Activated CD4-positive, CD25-positive, alpha-beta regulatory T cell treated with anti-CD3 and anti-CD28 coated beads, Interleukin-2, amount 50 U/mL, for 24 hours (primary cell): ENCODE measurements at regions not wholly inside any gene's neighbourhood (a gene's known extent, or its start where the extent isn't known, plus 50 kb on each side); places are given as distances from the start of the nearest gene placed in this dataset.

Experiments used
- ATAC-seq, 2 donors: fragments of 150-1000 bp; cut with Tn5 transposase; one replicate each; pipeline ENCODE4 v1.10.0; 2021; ENCODE audit warnings: mild to moderate bottlenecking in 1 of 2, moderate library complexity in 1 of 2

DNA sequence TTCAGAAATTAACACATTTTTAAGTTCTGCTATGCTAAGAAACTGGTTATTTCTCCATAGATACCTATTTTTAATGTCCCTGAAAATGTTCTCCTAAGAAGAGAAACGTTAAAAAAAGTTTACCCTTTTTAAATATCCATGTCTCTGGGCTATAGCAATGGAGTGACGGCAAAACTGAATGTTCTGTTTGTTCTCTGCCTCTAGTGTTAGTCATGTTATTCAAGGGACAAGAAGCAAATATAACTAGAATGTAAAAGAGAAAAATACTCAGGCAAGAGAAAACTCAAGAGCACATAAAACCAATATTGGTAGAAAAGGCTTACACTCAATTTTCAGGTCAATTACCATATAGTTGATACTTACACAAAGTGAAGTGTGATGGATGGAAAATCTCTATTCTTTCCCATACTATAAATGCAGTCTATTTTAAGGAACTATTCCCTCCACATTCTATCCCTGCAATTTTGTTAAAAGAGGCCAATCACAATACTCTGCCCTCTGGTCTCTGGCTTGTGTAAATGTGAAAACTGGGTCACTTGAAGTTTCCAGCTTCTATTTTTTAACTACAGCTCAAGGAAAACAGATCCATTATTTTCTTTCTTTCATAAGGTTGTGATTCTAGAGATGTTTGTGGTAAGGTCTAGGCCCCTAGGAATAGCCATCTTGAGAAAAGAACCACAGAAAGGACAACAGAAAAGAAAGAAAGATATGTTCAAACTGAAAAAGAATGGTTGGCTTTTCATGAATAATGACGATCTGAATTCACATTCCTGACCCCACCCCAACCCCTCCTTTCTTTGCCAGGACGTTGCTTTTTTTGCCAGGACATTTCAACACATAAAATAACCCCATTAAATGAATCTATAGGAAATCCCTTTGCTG is 200.3 kb upstream of the FAM83B start:
- no peak for ATAC-seq

DNA sequence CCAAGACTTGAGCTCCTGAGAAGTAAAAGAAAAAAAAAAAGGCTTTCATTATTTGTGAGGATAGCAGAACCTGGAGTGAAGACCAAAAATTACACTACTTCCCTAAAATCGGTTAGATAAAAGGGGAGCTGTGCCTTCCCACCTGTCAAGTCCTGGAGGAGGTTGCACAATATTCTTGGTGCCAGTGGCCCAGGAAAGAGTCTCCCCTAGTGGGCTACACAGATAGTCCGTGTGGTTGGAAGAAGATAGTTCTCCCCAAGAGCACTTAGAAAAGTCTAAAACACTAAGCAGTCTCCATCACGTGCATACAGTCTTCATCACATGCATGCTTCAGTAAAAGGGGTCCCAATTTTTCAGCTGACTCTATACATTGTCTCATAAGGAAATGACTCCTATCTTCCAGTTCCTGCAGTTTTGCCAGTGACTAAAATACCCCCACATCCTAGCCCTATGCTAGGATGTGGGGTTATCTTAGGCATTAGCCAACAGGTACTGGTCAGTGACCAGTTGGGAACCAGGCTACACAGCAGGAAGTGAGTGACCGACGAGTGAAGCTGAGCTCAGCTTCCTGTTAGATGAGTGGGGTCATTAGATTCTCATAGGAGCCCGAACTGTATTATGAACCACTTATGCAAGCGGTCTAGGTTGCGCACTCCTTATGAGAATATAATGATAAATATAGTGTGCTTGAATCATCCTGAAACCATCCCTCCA is 199.5 kb upstream of the FAM83B start:
- ATAC-seq, result no peak

DNA sequence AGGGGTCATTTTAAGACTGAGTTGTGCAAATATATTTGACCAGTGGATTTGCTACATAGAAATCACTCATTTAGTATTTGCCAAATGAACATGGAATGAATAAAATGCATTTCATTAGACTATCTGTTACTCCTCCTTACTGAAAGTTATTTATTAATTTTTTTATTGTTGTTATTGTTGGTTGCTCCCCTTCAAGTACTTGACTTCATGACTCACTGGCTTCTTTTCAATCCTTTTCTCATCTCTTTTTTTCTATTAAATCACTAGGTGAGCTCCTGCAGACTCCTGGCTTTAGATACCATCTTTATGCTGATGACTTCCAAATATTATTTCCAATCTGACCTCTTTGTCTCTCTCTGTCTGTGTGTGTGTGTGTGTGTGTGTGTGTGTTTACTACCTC is 192.2 kb upstream of the FAM83B start:
- no peak for ATAC-seq

DNA sequence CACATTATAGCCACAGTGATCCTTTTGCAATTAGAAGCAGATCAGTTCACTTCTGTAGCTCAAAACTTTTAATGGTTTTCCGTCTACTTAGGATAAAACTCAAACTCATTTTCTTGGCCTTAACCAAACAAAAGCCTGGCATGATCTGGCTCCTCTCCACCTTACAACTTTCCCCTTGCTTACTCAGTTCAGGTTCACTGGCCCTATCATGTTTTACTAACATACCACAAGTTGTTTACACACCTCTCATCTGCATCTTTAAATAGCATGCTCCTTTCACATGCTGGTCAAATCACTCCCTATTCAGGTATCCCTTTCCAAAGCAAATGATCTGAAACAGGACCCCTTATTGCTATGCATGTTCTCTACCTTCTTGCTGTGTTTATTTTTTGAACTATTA is 191.4 kb upstream of the FAM83B start:
- ATAC-seq, result no peak

DNA sequence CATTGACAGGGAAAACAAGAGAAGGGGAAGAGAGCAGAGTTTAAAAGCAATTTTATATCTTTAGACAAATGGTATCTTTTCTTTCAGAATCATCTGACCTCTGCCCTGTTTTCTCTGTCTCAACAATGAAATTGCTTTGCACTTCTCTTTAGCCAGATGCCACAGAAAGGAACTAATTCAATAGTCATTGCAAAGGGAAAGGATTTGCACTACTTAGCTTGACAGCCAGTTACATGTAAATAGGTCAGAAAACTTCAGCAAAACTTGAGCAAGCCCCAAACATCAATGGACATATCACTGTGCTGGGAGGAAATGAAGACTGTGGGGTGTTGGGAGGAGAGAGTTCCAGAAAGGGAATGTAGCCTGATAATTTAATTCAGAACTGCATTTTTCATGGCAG is 181.3 kb upstream of the FAM83B start:
- no peak for ATAC-seq

DNA sequence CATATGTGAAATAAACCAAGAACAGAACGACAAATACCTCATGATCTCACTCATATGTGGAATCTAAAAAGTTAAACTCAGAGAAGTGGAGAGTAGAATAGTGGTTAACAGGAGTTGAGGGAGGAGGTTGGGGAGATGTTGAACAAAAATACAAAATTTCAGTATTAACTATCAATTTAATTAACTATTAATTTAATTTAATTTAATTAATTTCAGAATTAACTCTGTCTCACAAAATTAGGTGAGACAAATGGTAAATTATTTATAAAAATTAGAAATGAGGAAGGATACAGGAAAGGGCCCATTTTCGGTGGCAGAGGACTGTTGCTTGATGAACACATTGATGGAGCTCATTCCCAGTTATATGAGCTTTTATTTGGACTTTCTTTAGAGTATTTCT is 166.0 kb upstream of the FAM83B start:
- no peak for ATAC-seq

DNA sequence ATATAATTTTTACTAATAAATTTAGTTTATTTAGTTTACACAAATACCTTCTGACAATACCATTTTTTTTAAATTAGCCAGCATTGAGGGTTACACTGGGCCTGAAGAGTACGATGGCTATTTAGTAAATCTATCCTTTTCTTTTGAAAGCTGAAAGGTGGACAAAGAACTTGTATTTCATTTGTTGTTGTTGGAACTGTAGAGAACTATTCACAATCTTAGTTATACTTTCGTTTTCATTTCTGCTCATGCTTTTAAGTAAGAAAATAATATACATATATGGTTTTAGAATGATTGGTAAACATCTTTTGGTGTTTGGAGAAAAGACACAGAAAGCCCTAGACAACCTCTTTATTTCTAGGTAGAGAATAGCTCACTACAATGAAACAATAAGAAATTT is 165.3 kb upstream of the FAM83B start:
- no peak for ATAC-seq

DNA sequence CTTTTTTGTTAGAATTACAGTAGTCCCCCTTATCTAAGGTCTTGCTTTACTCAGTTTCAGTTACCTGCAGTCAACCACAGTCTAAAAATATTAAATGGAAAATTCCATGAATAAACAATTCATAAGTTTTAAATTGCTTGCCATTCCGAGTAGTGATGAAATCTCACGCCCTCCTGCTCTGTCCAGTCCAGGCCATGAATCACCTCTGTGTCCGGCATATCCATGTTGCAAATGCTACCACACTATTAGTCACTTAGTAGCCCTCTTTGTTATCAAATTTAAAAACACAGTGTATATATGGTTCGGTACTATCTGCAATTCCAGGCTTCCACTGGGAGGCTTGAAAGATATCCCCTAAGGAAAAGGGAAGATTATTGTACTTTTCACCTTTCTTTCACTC is 164.6 kb upstream of the FAM83B start:
- ATAC-seq, result no peak

DNA sequence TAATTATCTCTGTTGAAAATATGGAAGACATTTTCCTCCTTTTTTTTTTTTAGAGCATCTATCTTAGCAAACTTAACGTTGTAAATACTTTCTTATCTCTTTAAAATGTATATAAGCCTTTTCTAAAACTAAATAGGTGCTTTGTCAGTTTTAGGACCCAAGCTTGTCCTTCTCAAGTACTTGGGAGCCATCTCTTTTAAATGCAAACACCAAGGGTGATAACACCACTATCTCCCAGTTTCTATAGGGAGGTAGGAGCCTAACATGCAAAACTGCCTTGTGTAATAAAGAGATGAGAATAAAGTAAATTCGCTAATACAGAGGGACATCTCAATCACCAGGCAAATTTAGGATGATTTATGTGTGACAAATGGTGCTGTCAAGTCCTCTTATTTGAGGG is 157.0 kb upstream of the FAM83B start:
- no peak for ATAC-seq

DNA sequence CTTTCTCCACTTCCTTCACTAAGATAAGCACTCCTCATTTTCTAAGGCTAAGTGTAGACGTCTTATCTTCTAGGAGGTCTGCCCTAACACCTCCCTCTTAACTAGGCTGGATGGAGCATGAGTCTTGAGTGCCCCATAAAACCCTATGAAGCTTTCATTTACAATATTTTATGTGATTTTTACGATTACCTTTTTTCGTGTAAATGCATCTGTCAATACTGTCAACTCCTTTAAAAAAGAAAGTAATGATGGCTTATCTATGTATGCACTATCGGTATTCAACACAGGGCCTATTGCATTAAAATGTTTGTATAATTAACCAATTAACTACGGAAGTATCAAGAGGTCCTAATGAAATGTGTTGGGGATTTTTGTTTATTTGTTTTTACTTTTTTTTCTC is 156.0 kb upstream of the FAM83B start:
- ATAC-seq, result no peak

DNA sequence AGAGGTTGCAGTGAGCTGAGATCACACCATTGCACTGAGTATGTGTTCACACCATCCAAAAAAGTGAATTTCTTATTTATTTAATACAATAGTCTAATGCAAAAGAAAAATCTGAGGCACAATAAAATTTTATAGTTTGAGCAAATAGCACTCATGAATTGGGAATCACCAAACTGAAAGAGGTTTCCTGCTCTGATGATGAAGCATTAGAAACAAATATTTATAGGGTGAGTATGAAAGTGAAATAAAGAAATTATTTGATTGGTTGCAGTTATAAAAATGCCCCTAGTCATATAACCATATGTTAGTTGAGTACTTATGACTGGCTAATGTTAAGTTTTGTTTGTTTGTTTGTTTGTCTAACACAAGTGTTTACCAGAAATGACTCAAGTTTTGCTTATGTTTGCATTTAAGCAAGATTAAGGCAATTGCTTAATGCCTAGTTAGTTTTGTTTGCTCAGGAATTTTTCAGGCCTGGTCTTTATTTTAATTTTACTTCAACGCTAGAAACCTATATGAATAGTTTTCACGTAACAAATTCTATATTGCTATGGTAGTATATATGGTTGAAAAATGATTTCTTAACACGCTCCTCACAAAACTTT is 151.5 kb upstream of the FAM83B start:
- no peak for ATAC-seq

DNA sequence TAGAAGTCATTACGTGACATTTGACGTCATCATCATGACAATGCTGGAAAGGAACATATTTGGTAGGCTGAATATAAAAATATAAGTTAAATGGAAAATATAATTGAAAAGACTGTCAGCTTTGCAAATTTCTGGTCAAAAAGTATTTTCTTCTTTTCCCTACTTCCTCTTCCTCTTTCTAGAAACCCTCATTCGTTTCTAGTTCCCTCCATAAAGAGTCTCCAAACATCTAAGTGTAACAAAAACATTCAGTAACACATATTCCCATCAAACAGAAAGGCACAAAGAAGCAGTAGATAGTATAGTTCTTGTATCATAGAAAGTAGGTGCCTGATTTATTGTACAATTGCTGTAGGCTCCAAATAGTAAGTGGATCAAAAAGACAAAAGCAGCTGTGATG is 150.8 kb upstream of the FAM83B start:
- ATAC-seq, result no peak

DNA sequence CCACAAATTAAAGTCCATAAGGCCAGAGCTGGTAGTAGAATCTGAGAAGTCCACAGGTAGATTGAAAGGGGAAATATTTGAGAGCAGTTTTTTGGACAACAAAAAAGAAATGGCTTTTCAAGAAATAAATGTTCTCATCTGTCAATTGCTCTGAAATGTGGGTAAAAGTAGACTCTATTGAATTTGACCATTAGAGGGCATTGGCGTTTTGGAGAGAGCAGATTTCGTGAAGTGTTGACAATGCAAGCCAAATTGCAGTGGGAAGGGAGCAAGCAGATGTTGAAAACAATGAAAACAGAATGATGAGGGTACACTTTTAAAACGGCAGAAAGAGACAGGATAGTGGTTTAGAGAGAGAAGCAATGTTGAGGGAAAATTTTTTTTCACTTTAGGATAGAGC is 149.1 kb upstream of the FAM83B start:
- no peak for ATAC-seq

DNA sequence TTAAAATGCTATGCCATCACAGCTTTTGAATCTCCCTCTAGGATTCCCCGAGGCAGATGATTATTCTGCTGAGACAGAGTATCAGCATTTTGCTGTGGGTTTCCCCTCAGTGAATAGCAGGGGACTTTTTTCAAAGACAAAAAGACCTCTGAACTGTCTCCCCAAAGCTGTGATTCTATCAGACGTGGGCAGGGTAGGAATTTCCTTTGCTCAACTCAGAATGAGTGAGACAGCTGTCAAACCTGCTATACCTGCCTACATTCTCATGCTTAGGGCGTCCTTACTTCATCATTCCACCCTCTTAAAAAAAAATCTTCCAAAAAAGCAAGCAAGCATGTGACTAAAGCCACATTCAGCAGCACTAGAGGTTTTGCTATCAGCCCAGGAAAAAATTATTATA is 147.6 kb upstream of the FAM83B start:
- ATAC-seq, result no peak

DNA sequence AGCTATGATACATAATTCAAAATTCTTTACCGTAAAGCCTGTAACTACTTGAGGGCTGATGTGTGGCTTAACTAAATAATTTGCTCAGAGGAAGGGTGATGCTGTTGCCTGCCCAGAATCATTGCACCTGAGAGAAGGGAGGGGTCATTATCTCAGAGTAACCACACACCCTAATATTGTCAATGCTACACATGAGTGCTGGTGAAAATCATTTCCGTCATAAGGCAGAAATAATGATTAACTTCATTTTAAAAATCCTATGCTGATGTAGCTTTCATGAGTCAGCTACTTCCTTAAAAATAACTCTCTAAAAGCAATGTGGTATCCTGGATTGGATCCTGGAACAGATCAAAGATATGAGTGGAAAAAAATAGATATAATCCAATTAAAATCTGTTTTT is 146.4 kb upstream of the FAM83B start:
- no peak for ATAC-seq

DNA sequence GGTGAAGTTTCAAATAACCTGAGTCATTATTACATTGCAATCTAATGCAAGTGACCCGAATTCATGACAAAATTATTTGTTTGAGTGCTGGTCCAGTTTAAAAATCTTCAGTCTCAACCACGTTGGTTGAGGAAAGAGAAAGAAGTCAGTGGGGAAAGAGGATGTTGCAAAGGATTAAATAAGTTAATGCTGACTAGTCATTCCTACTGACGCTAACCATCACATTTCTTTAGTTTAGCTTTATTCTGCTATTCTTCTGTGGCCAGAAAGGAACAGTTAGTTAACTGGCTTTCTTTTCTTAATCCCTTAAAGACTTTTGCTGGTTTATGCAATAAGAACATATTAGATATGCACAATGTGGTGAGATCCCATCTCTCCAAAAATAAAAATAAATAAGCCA is 143.8 kb upstream of the FAM83B start:
- no peak for ATAC-seq

DNA sequence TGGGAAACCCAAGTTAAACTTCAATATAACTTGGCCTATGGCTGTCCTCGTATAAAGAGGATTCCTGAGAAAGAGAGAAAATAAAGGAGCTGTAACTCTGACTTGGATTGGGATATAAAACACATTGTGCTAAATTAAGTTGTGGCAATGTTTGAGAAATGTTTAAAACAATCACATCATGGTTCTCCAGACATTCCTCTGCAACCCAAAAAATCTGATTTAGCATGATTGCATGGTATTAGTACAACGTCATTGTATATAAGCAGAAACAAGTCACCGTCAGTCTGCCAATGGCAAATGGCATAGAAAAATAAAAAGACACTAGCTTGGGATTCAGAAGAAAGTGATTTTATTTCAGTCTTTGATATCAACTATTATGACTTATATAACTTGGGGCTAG is 140.2 kb upstream of the FAM83B start:
- ATAC-seq, result no peak

DNA sequence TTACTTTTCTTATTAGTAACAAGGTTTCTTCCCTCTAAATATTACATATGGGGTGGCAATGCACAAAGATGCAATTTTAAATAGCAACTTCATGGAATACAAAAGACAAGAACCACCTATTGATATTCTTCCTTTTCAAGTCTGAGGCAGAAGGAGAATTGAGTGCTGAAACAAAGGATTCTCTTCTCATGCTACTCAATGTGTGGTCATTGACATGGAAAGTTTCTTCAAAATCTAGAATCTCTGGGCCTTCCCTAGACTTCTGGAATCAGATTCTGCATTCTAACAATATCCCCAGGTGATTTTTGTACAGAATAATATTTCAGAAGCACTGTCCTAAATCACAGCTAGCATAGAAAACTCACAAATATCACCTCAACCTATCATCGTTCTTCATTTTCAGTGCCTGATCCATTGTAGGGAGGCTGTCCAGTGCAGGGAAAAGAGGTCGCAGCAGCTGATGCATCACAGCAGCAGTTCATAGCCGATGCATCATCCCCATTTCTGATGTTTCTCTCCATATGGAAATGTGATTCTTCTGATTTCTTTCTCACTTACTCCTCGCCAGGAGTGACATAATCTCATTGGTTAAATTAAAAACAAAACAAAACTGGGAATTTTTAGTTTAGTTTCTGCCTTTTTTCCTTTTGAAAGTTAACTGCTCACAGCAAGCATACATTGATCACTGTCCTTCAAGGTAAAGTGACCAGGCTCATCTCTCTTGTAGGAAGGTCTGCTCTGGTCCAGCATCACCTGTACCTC is 139.5 kb upstream of the FAM83B start:
- no peak for ATAC-seq

DNA sequence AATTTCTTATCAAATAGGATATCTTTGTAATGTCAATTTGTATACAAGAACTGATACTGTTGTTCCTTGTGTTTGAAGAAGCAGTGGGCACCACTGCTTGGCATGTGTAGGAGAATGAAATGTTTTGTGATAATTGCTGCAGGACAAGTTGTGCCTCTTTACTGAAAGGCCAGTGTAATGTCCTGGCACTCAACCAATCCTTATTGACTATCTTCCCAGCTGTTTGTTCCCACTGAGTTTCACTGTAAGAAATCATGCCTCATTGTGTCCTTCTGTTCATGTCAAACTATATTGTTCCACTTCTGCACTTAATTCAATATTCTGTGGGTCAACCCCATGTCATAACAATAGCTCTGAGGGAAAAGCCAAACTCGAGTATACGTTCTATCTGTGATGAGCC is 136.1 kb upstream of the FAM83B start:
- ATAC-seq, result no peak

DNA sequence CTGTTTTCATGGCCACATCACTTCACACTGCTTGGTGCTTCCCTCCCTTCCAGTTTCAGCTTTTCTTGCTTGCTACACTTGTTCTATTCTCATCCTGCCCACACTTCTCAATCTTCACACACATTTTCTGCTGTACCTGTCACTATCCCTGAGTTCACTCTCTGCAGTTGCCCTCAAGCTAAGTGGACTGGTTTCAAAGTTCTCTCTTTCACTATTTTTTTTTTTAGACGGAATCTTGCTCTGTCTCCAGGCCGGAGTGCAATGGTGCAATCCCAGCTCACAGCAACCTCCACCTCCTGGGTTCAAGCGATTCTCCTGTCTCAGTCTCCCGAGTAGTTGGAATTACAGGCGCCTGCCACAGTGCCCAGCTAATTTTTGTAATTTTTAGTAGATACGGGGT is 130.6 kb upstream of the FAM83B start:
- ATAC-seq, result no peak

DNA sequence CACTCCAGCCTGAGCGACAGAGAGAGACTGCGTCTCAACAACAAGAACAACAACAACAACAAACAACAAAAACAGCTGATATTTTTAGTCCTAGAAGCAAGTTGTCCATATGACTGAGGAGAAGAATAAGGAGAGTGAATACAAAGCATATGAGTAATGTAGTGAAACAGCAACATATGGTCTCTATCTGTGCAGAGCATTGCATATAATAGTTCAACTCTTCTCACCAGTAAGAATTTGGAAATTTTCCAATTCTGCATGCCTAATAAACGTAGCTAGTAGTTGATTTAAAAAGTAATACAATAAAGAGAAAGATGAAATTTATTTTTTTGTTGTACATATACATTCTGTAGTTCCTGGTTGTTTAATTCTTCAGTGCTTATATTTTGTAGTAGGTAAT is 129.7 kb upstream of the FAM83B start:
- ATAC-seq, result no peak

DNA sequence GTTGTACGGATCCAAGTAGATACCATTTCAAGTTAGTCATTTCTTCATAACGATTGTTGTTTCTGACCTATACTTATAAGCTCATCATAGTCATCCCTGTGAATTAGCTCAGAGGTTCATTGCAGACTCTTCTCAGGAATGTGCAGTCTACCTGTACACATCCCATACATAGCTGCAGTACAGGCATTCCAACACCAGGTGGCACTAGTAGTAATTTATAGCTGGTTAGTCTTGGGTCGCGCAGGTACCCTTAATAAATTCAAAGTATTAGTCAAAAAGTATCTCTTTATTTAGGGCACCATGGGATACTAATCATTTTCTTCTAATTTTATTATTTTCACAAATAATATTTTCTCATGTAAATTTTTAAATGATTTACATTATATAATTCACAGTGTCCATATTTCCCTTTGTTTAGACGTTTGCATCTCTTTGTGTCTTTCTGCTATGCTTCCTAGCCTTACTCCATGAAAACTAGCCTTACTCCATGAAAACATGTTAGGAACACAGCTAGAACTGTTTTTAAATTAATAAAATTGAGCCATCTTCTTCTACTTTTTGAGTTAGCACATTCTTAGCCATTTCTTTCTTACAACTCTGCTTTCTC is 128.6 kb upstream of the FAM83B start:
- peak; percentile 36 to 44 for ATAC-seq

DNA sequence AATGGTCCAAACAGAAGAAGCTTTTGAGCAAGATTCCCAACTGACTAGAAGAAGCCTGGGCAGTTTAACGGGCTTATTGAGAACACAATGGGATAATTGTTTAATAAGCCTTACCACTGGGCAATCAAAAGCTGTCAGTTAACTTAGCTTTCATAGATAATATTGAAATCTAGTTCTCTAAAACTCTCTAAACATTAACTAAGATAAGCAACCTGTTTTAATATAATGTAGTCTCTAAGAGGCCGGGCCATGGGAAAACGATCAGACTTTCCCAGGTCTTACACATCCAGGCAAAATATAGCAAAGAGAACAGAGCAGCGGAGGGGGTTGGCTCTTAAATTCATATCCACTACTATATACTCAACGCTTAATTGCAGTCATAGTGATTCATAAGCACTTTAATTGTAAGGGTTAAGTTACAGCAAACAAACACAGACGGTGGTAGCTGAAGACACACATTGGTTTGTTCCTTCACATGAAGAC is 128.0 kb upstream of the FAM83B start:
- no peak for ATAC-seq
